Cerebellar cortex (tissue), 1 donor: ENCODE measurements at regions not wholly inside any gene's neighbourhood (a gene's known extent, or its start where the extent isn't known, plus 50 kb on each side); places are given as distances from the start of the nearest gene placed in this dataset.
"Not testable (repeated sequence)": the region's sequence is repeated elsewhere in the genome, so short reads cannot be mapped to it uniquely, and the experiment has no call there.

Experiments
- DNase-seq: peaks from one replicate; pipeline ENCODE4 v3.0.0-alpha.2; 2015; ENCODE audit warnings: low spot score

DNA sequence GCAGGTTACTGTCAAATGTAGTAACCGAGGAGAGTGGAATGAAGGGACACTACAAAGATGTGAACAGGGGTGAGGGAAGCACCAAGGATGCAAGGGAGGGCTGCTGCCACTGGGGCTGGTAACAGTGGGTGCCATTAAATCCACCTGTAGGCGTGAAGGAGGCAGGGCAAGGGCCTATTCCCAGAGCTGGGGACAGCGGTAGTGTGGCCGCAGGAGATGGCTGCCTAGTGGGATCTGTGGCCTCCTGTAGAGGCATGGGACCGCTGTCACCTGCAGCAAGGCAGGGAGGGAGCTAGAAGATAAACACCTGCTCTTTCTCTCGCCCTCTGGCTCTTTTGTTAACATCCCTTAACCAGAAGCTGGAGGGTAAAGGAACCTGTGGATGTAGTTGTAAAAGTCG is 80.5 kb upstream of the CNIH3 start:
- no peak for DNase-seq

DNA sequence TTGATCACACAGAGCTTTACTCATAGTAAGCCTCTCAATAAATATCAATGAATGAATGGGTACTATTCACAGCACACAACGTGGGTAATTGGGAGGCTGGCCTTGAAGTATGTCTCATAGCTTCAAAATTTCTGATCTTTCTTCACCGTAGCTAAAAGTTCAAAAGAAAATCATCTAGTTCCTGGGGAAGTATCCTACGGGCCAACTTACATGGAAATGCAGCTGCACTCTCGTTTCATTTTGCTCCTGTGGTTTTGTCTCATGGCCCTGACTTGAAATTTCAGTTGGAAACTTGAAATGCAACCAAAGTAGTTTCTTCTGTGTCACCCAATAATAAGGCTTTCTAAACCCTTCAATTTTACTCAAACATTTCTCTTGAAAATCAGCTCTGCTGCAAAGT is 76.1 kb upstream of the CNIH3 start:
- DNase-seq = no peak

DNA sequence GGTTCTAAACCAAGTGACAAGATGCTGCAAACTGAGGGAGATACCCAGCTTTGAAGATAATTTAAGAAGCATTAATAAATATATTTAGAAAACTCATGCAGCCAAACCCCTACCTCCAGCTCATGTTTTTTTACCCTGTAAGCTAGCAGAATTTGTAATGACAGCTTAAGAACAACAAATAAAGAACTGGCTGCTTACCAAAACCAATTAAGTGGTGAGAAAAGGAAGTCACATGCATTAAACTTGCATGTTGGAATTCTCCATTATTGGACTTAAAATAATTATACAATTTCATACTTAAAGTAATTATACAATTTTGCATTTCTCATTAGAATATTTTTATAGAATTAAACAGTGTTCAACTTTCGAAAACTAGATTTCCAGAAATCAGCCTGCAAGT is 75.6 kb upstream of the CNIH3 start:
- no peak for DNase-seq

DNA sequence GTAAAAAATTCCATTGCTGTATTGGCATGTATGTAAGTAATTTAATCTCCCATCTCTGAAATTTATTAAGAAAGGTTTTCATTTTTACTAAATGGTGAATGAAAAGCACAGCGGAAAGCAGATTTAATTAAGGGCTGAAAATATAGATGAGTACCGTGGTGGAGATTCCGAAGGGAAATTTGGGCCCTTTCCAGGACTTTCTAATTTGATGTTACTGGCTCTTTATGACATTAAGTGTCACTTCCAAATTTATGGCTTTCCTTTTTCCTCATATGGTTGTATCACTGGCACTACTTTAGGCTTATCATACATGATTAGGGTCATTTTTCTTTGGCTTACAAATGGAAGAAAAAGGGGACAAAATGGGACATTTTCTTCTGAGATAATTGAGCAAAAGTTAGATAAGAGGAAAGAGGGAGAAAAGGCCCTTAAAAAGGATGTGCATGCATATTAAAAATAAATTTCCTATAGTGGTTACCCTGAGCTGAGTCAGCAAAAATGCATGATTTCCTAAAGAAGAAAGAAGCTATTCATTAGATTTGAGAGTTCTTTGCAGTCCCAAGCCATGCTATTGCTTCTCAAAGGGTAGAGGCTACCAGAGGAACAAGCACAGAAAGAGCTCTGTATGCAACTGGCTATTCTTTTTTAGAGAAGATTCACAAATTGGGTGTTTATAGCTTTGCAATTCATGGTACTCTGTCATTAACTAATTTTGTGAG is 74.9 kb upstream of the CNIH3 start:
- no peak for DNase-seq

DNA sequence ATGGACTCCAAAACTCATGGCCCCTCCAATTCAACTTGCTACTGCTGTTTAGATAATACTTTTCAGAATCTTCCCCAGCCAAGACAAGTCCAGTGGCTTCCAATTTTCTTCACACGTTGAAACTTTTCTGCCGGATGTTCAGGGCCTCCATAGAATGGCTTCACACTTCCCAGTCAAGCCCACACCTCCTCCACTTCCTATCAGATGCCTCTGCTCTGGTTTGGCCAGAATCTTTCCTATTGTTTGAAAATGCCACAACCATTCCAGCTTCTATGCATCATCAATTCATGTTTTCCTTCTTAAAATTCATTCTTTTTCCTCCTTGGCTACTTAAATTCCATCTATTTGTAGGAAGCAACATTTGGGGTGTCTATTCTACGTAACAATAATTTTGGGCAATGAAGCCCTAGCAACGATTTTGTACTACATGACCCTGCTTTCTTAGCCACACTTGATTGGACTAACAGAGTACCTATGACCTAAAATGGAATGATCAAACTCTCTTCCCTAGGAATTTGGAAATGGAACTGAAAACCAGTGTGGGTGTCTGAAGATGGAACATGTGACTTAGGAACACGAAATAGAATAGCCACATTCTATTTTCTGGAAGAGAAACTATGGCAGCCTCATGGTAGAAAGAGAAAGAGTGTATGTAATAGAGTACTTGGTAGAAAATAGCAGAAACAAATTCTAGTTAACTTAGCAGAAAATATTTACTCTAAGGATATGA is 74.1 kb upstream of the CNIH3 start:
- no peak for DNase-seq

DNA sequence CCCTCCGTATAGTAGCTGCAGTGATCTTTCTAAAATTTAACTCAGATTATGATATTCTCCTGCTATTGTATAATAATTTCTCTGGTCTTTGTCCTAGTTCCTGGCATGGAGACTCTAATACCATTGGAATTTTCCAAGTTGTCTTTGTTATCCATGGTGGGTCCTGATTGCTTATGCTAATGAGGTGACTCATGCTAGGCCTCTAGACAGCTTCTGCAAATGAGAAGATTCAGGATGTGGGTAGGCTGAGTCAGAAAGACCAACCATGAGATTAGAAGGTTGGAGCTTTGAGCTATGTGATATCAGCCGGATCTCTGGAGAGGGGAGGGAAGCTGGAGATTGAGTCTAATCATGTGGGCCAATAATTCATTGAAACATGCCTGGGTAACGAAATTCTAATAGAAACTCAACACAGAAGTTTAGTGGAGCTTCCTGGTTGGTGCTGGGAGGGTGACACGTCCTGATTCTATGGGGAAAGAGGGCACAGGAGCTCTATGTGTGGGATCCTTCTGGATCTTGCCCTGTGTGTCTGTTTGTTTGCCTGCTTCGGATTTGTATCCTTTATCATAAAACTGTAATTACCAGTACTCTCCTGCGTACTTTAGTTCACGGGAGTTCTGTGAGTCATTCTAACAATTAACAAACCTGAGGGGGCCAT is 73.2 kb upstream of the CNIH3 start:
- DNase-seq = no peak

DNA sequence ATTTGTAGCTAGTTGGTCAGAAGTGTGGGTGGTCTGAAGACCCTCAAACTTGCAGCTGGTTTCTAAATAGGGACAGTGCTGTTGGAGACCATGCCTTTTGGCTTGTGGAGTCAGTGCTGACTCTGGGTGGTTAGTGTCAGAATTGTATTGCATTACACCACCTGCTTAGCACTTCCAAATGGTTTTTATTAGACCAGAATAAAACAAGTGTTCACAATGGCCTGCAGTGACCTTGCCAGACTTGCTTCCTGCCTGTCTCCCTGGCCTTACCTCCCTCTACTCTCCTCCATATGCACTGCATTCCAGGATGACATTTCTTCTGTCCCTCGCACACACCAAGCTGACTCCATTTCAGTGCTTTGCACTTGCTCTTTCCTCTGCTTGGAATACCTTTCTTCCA is 72.7 kb upstream of the CNIH3 start:
- DNase-seq = no peak

DNA sequence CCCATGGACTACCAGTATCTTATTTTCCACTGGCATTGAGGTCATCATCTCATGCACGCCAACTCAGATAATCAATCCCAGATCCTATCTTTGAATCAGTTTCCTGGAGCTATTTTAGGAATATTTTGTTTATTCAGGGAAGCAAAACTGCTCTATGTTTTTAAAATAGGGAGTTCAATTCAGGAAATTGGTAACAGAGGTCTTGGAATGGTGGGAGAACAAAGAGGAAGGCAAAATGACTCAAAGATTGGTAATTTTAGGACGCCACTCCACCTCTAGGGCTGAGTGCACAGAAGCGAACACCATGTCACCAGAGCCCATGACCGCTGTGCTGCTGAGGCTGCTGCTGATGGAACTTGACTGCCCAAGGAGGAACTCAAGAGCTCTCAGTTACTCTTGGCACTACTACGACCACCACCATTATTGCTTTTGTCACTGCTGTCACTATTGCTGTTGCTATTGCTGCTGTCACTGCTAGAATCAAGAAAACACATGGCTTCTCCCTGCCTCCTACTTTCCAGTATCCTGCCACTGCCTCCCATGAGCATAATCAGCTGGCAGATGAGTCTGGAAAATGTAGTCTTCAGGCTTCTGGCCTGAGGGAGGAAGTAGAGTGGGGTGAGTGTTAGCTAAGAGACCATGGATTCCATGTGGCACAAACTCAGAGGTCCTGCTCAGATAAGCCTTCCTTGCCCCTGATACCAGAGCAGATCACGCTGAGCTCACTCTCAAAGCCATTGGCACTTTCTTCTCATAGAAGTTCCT is 71.6 kb upstream of the CNIH3 start:
- DNase-seq = no peak

DNA sequence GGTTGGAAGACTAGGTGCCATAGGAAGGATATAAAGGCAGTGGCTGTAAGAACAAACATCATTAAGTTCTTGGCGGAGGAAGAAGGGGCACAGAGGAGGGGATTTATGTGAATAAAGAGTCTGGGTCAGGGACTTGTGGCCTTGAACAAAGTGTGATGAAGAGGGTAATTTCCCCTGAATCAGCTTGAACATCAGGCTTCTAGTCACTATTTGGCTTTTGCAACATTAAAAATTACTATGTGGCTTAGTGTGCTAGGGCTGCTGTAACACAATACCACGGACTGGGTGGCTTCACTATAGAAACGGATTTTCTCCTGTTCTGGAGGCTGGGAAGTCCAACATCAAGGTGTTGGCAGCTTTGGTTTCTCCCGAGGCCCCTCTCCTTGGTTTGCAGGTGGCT is 70.5 kb upstream of the CNIH3 start:
- no peak for DNase-seq

DNA sequence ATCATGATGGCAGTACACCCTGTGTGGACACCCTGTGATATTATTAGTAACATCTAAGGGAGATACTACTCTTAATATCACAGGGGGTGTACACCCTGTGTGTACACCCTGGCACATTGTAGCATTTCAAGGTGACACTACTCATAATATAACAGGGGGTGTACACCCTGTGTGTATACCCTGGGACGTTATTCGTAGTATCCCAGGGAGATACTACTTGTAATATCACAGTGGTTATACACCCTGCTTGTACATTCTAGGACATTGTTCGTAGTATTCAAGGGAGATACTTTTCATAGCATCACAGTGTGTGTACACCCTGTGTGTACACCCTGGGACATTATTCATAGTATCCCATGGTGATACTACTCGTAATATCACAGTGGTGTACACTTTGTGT is 67.4 kb upstream of the CNIH3 start:
- no peak for DNase-seq

DNA sequence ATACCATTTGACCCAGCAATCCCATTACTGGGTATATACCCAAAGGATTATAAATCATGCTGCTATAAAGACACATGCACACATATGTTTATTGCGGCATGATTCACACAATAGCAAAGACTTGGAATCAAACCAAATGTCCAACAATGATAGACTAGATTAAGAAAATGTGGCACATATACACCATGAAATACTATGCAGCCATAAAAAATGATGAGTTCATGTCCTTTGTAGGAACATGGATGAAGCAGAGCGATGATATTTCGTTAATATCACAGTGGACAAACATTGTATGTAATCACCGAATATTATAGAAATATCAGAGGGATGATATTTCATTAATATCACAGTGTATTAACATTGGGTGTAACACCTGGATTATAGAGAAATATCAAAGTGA is 64.9 kb upstream of the CNIH3 start:
- DNase-seq = not testable (repeated sequence)

DNA sequence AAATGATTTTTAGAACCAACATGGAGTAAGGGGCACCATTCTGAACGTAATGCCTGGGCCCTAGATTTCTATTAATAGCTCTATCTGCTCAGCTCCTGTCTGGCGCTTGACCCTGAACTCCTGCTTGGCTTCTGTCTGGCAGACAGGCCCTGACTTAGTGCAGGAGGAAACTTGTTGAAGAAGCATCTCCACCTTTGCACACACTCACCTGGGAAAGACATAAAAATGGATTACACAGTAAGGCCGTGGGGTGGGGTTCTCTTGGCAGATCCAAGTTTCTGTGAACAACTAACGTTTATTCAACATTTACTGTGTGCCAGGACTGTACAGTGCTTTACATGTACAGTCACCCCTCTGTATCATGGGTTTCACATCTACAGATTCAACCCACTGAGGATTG is 62.1 kb upstream of the CNIH3 start:
- no peak for DNase-seq

DNA sequence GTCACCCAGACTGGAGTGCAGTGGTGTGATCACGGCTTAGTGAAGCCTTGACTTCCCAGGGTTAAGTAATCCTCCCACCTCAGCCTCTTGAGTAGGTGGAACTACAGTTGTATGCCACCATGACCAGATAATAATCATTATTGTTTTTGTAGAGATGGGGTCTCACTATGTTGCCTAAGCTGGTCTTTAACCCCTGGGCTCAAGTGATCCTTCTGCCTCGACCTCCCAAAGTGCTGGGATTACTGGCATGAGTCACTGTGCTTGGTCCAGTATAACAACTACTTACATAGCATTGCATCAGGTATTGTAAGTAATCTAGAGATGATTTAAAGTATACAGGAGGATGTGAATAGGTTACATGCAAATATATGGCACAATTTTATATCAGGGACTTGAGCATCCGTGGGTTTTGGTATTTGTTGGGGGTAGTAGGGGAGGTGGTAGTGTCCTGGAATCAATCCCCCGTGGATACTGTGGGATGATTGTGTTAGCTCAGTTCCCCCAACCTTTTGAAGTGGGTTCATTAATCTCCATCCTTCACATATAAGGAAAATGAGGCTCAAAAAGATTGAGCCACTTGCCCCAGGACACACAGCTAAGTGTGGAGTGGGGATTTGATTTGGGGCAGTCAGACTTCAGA is 61.4 kb upstream of the CNIH3 start:
- DNase-seq = no peak

DNA sequence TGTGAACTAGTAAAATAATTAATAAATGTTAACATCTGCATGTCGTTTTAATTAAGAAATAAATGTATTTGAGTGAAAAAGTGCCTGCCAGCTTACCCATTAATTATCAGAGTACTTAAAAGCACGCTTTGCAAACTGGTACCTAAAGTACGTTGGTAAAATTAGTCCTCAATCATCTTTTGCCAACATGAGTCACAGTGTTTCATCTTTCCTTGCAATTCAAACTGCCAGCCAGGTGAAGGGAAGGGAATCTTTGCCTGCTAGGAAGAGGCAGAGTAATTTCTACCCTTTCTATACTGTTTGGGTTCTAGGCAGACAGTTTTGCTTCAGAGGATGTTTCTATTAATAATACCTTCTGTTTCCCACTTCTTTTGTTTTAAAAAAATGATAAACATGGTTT is 57.2 kb upstream of the CNIH3 start:
- no peak for DNase-seq

DNA sequence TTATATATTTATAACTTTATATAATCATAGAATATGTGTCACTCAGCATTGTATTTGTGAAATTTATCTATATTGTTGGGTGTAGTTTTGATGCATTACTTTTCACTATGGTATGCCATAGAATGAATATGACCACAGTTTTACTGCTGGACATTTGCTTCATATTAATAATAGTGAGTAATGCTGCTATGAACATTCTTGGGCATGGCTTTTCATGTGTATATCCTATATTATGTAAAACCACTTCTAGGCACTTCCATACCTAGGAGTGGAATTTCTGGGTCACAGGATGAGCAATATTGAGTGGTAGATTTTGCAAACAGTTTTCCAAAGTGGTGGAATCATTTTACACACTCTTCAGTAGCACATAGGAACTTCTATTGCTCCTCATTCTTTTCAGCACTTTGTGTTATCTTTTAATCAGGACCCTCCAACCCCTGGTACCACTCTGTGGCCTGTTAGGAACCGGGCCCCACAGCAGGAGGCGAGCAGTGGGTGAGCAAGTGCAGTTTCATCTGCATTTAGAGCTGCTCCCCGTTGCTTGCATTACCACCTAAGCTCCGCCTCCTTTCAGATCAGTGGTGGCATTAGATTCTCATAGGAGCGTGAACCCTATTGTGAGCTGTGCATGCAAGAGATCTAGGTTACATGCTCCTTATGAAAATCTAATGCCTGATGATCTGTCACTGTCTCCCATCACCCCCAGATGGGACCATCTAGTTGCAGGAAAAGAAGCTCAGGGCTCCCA is 56.0 kb upstream of the CNIH3 start:
- no peak for DNase-seq

DNA sequence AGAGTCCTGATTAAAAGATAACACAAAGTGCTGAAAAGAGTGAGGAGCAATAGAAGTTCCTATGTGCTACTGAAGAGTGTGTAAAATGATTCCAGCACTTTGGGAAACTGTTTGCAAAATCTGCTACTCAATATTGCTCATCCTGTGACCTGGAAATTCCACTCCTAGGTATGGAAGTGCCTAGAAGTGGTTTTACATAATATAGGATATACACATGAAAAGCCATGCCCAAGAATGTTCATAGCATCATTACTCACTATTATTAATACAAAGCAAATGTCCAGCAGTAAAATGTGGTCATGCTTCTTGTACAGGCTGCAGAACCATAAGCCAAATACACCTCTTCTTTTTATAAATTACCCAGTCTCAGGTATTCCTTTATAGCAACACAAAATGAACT is 53.2 kb upstream of the CNIH3 start:
- not testable (repeated sequence) for DNase-seq

DNA sequence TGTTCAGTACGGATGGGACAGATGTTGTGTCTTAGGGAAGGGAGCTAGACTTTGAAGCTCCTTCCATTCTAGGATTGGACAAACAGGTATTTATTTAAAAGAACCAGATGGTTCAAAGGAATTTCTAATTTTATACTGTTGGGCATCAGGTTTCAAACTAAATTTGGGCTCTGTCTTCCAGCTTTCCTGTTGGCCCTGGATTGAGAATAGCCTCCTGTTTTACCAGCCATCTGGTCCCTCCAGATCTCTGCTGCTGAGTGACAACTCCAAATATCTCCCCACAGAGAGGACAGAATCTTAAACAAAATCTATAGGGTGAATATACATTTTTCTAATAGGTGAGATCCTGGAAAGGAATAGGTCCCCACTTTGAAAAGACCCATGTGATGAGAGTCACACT is 52.5 kb upstream of the CNIH3 start:
- peak; percentile 73 for DNase-seq

DNA sequence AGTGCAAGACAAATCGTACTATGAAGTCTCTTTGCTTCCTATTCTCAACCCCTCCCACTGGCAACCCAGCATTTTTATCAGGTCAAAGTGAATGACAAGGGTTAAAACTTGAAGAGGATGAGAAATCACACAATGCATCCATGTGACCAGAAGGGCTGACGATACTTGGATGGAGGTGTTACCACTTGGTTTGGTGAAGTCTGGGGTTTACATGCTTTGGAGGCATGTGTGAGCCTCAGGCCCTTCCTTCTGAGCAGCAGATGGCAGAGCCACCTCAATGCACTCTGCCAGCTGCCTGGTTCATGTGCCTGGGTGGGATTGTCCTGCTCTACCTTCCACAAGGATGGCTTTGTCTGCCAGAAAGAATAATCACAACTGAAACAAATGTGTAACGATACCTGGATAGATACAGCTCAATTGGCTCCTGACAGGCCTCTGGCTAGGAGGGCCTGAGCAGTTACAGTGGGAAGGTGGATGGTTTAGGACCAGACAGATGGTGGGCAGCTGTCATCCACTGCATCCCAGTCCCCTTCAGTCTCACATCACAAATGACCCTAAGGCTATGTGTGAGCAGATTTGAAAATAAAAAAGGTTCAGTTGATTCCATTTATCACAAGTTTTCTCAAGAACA is 51.5 kb upstream of the CNIH3 start:
- DNase-seq = peak; percentile 51

DNA sequence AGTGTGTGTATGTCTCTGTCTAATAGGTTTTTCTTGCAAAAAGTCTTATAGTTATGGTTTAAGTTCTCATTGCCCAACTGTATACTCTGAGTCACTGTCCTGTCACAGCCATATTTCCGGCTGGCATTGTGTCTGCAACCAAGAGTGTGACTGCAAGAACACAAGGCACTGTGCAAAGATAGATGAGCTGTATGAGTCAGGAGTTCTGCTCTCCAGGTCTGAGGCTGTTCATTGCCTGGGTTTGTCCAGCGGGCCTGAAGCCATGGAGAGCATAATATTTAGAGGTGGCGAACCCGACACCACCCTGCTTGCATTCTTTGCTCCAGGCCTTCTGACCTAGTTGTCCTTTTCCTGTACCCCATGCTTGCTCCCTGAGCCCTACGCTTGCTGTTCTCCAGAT is 50.9 kb upstream of the CNIH3 start:
- no peak for DNase-seq

DNA sequence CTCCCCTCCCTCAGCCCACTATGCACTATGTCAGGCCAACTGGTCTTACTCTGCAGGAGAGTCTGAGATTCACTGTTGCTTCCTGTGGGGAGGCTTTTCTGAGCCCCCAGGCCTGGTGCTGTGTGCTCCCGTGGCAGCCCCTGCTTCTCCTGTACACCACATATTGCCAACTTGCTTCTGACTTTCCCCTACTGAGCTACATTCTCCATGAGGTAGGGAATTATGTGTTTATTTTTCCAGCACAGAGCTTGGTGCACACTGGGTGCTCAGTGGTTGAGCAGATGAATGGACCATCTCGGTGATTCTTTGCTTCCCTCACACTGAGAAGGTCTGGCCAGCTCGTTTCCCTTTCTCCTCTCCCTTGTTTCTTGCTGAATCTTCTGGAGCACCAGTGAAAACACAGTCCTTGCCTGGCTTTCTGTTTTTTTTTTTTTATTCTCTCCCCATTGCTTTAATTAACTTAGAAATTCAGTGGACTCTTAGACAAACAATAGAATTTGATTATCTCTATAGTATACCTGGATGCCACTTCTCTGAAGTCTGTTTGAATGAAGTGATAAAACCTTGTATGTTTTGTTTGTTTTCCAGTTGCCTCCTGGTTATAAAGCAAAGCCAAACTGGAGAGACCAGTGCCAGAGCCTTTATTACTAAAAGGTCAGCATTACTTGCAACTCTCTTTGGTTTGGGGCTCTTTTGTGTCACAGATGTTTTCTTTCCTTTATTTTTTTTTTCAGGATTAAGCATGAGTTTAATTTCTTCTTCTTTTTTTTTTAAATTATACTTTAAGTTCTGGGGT is 50.3 kb upstream of the CNIH3 start:
- DNase-seq = no peak
